GM19025 (cell line): ENCODE measurements at regions not wholly inside any gene's neighbourhood (a gene's known extent, or its start where the extent isn't known, plus 50 kb on each side); places are given as distances from the start of the nearest gene placed in this dataset.

Experiments used
- ATAC-seq: cut with Tn5 transposase; IDR thresholded peaks from one replicate; pipeline ENCODE4 v1.9.1; 2021; ENCODE audit warnings: mild to moderate bottlenecking, low read depth, moderate library complexity; ENCODE audit not compliant: unreplicated experiment

DNA sequence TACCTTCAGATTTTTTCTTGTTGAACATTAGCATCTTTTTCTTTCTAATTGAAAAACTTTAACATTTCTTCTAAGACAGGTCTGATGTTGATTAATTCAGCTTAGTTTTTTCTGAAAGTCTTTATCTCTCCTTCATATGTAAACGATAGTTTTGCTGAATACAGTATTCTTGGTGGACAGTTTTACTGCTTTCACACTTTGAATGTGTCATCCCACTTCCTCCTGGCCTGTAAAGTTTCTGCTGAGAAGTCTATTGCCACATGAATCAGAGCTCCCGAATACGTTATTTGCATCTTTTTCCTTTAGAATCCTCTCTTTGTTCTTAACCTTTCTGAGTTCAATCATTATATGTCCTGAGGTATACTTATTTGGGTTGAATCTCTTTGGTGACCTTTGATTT is 344.2 kb downstream of the OLFM3 start:
- no peak for ATAC-seq

DNA sequence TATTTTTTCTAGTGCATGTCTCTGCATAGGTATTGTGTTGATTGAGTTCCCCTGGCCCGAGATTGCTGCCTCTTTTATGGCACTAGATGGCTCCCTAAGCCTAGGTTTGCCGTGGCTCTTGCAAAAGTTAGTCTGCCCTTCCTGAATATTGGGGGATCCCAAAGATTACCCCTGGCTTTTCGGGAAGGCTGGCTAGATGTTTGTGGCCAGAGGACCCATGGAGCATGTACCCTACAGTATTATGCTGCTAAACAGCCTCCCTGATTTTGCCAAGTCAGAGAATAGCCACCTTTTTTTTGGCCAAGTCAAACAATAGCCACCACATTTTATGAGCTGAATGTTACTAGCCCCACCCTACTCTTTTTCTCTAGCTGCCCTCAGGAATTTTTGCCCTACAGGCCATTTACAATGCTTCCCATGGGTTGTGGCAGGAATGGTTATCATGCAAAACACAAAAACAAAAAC is 343.2 kb downstream of the OLFM3 start:
- ATAC-seq, result no peak

DNA sequence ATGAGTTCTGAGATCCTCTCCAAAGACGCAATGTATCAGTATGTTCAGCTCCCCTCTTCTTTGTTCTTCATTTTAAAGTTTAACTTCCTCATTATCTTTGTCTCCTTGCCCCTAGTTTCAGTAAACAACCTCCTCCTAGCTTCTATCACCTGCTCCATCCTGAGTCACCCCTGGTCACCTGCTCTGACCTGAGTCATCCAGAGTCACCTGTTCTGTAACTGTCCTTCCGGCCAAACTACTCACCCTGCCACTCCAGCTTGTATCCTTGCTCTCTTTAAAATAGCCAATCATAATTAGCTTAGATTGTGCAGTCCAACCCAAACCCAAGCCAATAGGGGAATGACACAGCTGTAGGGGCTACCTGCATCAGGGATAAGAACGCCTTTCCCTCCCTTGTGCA is 332.0 kb downstream of the OLFM3 start:
- no peak for ATAC-seq

DNA sequence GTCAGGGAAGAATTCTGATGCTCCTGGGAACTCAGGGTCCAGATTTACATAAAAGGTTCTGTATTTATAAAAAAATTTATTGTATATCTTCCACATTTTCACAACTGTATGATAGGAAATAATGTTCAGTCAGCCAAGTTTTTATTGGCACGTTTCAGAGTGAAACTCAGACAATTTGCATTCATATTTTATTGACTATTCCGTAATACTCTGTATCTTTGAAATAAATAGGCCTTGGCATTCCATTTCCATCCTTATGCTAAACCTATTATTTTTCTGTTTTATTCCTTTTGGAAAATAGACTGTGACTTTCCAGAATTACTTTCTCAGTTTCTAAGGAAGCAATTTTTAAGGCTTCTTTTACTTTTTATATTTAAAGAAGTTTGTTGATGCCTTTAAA is 329.0 kb downstream of the OLFM3 start:
- no peak for ATAC-seq

DNA sequence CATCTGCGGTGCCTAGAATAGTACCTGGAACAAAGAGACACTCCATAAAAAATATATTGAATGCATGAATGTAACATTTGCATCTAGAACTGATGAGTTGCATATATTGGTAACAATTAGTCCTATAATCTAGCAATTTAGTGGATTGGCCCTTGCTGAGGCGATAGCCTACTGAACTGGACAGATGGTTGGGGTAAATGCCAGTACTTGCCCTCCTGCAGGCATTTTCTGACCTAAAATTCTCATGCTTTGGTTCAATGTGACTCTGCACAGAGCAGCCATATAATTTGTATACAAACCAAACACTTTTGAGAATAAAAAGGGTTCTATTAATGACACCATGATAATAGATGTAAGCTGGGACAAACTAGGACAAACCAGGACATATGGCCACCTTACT is 313.6 kb downstream of the OLFM3 start:
- ATAC-seq, result no peak

DNA sequence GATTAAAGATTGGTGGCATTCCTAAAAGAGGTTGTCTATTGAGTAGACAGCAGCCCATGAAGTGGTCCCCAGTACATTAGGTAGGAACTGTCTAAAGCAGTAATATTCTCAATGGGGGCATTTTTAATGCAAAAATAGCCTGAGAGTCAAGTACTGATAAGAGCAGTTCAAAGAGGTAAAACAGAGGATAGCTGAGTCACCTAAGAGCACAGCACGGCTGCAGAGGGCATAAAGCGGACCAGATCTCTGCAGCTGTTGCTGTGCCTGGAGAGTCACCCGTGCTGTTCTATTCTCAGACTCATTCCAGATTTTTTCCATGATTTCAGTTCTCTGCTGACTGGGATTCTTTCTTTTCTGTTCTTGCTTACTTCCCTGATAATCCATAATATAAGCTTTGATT is 313.2 kb downstream of the OLFM3 start:
- ATAC-seq, result no peak

DNA sequence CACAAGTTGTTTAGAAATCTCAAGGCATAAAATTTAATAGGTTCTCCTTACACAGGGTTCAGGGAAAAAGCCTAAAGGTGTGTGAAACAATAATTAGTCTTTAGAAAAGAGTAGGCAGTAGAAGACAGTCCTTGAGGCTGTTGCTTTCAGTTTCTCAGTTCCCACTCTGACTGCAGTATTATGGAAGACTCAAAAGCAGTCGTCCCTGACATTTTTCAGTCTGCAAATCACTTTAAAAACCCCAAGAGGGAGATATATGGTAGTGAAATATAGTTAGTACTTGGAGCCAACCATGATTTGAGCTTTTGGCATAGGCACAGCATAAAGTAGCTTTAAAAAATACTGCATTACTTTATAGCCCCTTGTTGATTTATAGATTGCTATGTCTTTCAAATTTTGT is 299.7 kb downstream of the OLFM3 start:
- ATAC-seq, result no peak

DNA sequence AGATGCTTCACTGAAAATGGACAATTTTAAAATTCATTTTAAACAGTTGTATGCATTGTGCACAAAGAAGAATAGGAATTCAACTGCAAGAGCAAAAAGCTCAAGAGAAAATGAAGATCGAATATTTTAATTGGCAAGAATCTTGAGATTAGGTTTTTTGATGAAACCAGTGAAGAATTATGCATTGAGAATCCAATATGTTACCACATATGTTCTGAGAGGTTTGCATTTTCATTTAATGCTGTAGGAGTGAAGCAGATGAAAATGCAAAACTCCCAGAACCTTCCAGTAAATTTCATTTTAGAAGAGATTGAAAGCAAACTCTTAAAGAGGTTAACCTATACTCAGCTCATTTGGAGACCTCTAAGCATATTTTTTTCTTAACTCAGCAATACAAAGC is 298.0 kb downstream of the OLFM3 start:
- ATAC-seq, result no peak

DNA sequence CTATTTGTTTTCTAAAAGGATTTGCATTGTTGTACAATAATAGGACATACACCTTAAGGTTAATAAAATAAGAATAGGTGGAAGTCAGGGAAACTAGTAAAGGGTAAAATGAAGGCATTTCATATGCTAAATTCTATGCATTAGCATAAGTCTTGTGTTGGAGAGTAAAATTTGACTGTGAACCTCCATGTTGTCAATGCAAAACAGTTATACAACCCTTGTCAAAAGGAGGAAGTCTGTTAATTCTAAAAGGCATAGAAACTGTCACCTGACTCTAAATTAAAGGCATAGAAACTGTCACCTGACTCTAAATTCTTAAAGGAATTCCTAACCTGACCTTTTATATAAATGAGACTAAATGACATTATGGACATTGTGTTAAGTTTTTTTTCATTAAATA is 291.8 kb downstream of the OLFM3 start:
- no peak for ATAC-seq

DNA sequence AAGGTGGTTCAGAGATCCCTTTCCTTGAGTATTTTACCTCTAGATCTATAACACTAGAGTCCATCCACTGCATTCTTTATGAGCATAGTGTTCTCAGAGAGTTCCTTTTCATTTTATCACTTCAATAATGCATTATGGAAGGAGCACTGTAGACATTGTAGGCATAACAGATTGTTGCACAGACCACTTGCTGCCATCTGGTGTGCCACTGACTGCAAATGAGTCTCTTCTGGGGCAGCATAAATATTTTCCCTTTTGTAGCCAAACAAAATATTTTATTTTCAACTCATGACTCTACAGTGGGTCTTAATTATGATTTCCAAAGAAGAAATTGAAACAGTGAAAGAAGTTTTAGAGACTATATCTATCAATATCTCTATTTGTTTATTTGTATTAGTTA is 290.4 kb downstream of the OLFM3 start:
- ATAC-seq, result no peak

DNA sequence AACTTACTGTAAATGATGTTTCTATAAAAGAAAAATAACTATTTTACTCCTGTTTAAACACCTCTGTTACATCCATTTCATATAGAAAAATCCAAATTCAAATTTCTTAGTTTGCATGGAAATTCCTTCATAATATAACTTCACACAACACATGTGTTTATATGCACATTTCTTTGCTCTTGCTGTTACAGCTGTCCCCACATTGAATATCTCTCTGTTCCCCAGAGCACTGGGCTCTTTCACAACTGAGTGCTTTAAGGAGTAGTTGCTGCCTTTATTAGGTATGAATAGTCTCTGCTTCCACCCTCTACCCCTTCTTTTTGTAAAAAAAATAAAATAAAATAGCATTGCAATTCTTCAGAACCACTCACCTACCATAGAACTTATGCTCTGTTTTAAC is 287.0 kb downstream of the OLFM3 start:
- ATAC-seq, result no peak

DNA sequence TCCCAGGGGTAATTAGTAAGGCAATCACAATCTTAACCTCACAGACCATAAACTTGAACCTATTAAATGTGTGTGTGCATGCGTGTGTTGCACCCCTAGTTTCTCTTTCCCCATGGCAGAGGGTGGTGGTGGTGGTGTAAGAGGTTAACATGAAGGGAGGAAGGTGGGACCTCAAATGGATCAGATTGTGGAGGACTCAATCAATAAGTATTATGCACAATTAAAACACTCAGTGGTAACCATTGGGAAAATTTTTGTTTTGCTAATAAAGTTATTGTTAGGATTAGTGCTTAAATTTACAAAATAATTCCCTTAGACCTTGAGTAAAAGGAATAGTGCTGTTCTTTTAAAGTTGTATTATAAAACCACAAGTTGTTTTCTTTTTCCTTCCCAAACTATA is 283.0 kb downstream of the OLFM3 start:
- no peak for ATAC-seq

DNA sequence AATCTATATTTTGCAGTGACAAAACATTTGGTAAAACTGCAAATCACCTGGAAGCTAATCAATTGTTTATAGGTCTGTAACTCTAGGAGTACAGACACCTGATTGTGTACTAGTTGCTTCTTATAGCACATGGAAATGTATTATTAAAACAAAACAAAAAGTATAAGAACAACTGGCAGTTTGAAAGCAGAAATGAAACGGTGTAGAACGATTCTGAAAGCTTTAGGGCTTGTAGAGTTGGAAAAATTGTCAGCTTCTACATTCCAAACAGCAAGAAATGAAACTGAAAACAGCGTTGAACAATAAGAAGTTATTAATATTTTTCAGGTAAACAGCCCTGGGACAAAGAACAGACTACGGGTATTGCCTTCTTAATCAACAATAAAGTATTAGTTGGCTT is 273.3 kb downstream of the OLFM3 start:
- no peak for ATAC-seq

DNA sequence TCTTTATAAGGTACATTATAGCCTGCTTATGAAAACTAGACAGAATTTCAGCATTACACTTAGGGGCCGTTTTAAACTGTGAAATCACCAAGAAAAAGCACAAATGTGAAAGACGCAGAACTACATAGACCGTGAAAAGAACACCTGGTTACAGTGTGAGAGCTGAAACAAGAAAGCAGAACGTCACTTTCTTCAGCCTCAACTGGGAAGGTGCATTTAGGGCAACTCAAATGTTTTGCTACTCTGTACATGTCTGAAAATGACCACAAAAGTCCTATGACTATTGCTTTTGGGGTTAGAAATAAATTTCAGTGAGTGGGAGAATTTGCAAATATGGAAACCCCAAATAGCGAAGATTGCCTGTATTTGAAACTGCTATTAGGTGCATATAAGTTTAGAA is 268.7 kb downstream of the OLFM3 start:
- ATAC-seq, result no peak

DNA sequence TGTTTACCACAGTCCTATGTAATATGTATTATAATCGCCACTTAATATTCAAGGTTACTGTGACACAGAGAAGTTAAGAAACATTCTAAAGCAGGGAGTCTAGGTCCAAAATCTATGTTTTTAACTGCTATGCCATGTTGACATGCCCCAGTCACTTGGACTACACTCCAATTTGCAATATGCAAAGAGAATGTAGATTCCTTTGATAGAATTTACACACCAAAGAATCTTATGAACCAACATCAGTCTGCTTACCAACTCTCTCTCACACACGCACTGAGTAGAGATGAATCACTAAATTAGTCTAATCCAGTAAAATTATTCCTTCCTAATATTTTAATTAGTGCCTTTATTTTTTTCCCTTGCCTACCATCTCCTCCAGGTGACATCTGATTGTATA is 266.2 kb downstream of the OLFM3 start:
- no peak for ATAC-seq

DNA sequence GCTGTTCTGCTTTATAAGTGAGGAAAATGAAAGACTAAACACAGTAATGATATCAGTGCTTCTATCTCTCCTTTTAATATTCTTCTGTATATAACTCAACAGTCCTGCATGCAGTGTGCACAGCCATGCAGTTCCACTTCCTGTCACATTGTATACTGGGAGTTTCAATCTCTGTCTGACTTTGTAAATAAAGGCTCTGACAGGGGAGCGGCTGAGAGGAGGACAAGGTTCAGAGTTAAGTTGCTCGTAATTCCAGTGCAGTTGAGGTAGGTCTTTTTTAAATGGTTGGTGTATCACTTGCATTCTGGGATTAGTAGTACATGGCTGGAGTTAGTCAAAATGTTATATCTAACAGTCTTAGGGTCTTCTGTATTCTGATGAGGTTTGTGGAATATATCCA is 264.5 kb downstream of the OLFM3 start:
- ATAC-seq, result peak; percentile 72

DNA sequence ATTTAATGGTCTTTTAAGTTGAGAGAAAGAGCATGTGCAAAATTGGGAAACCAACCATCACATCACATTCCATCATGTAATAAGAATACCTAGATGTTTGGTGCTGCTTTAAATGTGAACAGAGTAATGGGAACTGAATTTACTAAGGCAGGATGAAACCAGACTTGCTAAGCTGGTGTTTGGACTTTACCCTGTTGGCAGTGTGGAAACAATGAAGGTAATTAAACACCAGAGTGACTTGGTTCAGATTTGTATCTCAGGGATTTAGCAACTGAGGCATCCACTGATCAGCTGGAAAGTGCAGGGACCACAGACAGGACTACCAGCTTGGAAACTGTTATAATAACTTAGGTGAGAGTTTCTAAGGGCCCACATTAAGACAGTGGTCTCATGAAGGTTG is 263.4 kb downstream of the OLFM3 start:
- ATAC-seq, result no peak

DNA sequence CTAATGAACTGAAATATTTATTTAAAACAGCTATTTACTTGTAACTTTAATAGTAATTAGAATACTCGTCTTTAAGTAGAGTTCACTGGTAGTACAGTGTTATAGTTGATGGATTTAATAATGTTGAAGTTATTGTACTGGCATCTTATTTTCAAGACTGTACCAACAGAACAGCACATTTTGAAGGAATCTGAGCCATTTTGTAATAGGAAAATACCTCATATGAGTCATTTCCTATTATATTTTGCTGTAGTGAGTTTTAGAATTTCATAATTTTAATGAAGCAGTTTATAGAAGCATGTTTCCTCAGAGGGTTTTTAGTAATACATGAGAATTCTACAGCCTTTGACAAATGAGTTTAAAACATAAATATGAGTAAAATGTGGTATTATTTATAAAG is 258.3 kb downstream of the OLFM3 start:
- no peak for ATAC-seq

DNA sequence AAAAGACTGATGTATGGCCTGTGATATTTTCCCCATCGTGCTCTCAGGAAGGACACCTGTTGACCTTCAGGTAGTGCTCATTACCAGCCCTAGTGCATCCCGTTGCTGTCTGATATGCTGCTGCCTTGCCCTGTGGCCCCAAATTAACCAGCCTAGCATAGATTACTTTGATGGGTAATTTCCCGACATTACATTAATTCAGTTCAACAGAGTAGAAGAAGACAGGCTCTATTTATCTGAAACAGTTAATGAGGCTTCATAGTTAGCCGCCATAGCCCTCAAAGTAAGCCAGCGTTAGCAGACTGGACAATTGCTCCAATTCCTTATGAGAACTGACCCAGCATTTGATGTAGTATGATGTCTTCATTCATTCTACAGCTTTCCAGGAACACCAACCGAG is 257.6 kb downstream of the OLFM3 start:
- ATAC-seq, result no peak

DNA sequence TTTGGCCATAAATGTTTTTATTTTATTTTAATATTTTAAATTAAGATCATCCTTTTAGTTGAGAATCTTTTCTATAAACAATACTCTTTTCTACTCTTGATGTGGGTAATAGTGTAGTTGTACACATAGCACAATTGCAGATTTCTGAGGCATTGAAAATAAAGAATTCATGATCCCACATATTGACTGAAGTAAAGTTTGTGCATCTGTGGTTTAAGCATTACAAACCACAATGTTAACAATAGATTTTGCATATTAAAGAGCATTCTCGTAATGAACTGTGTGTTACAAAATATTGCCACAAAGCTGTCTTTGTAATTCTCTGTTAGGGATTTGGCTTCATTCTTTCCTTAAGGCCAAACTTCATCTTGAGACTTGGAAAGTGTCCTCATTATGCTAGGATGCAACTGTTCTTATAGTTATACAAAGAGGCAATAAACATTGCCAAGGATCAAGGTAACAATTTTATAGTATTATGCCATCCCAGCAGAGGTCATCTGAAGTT is 256.8 kb downstream of the OLFM3 start:
- ATAC-seq, result no peak

DNA sequence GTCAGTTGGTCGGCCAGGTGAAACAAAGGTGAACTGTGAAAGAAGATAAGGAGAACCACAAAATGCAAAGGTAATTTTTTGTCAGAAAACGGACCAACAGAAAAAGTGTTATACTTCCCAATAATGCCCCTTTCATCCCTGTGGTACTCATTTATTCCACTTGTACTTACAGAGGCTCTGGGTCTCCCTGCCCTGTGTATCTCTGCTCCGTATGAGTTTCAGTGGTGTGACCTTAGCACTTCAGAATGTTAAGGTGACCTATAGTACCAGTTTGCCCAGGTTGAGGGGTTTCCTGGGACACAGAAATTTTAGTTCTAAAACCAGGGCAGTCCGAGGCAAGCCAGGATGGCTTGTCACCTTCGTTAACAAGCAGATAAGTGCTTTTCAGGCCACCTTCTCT is 254.8 kb downstream of the OLFM3 start:
- no peak for ATAC-seq

DNA sequence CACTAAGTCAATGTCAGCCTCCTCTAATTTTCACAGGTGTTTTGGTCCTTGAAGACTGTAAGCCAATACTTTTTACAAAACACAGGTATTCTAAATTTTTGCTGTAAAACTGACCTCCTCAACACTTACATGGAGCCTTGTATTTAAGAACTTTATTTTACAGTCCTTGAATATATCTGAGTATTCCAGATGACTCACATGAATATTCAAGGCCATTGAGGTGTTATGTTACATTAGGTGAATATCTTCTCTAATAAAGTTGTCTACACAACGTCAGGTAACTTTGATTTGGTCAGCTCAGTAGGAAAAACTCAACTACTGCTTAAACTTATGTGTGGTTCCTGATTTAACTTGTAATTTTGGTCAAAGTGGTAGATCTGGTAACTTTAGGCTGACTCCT is 254.2 kb downstream of the OLFM3 start:
- no peak for ATAC-seq

DNA sequence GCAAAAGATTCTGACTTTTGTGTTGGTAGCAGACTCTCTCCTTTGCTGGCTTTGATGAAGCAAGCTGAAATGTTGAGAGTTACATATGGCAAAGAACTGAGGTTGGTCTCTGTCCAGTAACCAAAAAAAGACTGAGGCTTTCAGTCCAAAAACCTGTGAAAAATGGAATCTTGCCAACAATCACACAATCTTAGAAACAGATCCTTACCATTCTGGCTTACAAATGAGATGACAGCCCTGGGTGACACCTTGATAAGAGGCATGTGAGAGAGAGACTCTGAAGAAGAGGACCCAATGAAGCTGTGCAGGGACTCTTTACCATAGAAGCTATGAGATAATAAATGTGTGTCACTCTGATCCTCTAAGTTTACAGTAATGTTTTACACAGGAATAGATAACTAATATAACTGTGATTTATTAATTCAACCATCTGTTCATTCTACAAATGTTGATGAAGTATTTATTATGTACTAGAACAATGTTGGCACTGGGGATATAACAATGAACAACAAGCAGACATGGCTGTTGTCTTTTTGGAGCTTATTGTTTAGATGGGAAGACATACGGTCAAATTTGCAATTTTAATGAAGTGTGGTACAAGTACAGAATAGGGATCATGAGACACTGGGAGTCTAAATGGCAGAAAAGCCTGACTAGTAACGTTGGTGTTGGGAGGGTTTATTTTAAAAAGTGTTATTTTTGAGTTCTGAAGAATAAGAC is 251.0 kb downstream of the OLFM3 start:
- ATAC-seq, result no peak
